ENCODE measurements at regions not wholly inside any gene's neighbourhood (a gene's known extent, or its start where the extent isn't known, plus 50 kb on each side); places are given as distances from the start of the nearest gene placed in this dataset.
"Not testable (repeated sequence)": the region's sequence is repeated elsewhere in the genome, so short reads cannot be mapped to it uniquely, and the experiment has no call there.

DNA sequence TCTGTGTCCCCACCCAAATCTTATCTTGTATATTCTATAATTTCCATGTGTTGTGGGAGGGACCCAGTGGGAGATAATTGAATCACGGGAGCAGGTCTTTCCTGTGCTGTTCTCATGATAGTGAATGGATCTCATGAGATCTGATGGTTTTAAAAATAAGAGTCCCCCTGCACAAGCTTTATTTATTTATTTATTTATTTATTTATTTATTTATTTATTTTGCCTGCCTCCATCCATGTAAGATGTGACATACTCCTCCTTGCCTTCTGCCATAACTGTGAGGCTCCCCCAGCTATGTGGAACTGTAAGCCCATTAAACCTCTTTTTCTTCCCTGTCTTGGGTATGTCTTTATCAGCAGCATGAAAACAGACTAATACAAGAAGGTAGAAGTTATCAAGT, 579.1 kb upstream of the GRM3 start:
- H3K4me3 Mint-ChIP-seq; DNase-seq; H3K27me3 Mint-ChIP-seq (ENCODE audit: low read depth); POLR2A ChIA-PET; CTCF ChIA-PET; ATAC-seq; H3K4me1 Mint-ChIP-seq (ENCODE audit: low read depth); H3K27ac Mint-ChIP-seq; H3K36me3 Mint-ChIP-seq (ENCODE audit: low read depth): not testable (repeated sequence)
- peaks cover 17% of the 10 kb centered on the region for H3K9me3 Mint-ChIP-seq (ENCODE audit: insufficient read depth)

GRCh38 chr7:86058649-86059048, 585.1 kb upstream of the GRM3 start:
- ATAC-seq (no peak), DNase-seq (no peak)
- Mint-ChIP-seq H3K4me1 (ENCODE audit: low read depth) (no peaks in the 10 kb centered on the region), H3K9me3 (ENCODE audit: insufficient read depth) (peaks cover 30% of the 10 kb centered on the region), H3K4me3 (no peak overlapping the region), H3K27me3 (ENCODE audit: low read depth) (no peaks in the 10 kb centered on the region), H3K27ac (no peak overlapping the region), H3K36me3 (ENCODE audit: low read depth) (no peaks in the 10 kb centered on the region)
- POLR2A ChIA-PET, result no interaction called here
- CTCF ChIA-PET, result no interaction called here

DNA sequence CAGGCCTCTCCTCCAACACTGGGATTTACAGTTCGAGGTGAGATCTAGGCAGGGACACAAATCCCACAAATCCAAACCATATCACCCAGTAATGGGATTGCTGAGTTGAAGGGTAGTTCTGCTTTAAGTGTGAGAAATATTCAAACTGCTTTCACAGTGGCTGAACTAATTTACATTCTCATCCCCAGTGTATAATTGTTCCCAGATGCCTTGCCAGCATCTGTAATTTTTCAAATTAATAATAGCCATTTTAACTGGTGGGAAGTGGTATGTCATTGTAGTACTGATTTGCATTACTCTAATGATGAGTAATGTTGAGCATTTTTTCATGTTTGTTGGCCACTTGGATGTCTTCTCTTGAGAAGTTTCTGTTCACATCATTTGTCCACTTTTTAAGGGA, 592.8 kb upstream of the GRM3 start:
- DNase-seq (no peak), ATAC-seq (no peak)
- Mint-ChIP-seq H3K27ac (no peak overlapping the region), H3K27me3 (ENCODE audit: low read depth) (no peaks in the 10 kb centered on the region), H3K9me3 (ENCODE audit: insufficient read depth) (peaks cover 20% of the 10 kb centered on the region), H3K4me3 (no peak overlapping the region), H3K36me3 (ENCODE audit: low read depth) (no peaks in the 10 kb centered on the region), H3K4me1 (ENCODE audit: low read depth) (no peaks in the 10 kb centered on the region)
- CTCF ChIA-PET, result no interaction called here
- POLR2A ChIA-PET, result no interaction called here

- POLR2A ChIA-PET, result no interaction called here
- H3K9me3 Mint-ChIP-seq (ENCODE audit: insufficient read depth), result peaks cover 12% of the 10 kb centered on the region
- no peaks in the 10 kb centered on the region for H3K4me1 Mint-ChIP-seq (ENCODE audit: low read depth)
- no peak for DNase-seq
- H3K4me3 Mint-ChIP-seq, result no peak overlapping the region
- CTCF ChIA-PET, result no interaction called here
- no peak for ATAC-seq
- no peaks in the 10 kb centered on the region for H3K36me3 Mint-ChIP-seq (ENCODE audit: low read depth)
- no peak overlapping the region for H3K27ac Mint-ChIP-seq
- no peaks in the 10 kb centered on the region for H3K27me3 Mint-ChIP-seq (ENCODE audit: low read depth)
These were observed 593.8 kb upstream of the GRM3 start for GRCh38 chr7:86049910-86050309.

DNA sequence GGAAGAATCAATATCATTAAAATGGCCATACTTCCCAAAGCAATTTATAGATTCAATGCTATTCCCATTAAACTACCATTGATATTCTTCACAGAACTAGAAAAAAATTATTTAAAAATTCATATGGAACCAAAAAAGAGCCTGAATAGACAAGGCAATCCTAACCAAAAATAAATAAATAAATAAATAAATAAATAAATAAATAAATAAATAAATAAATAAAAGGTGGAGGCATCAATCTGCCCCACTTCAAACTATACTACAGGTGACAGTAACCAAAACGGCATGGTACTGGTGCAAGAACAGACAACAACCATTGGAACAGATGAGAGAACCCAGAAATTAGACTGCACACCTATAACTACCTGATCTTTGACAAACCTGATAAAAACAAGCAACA, 598.5 kb upstream of the GRM3 start:
- ATAC-seq; H3K36me3 Mint-ChIP-seq (ENCODE audit: low read depth); H3K4me1 Mint-ChIP-seq (ENCODE audit: low read depth); POLR2A ChIA-PET; CTCF ChIA-PET; H3K27ac Mint-ChIP-seq; H3K4me3 Mint-ChIP-seq; DNase-seq; H3K27me3 Mint-ChIP-seq (ENCODE audit: low read depth): not testable (repeated sequence)
- peaks cover 12% of the 10 kb centered on the region for H3K9me3 Mint-ChIP-seq (ENCODE audit: insufficient read depth)

- Mint-ChIP-seq H3K9me3 (ENCODE audit: insufficient read depth) (peaks cover 20% of the 10 kb centered on the region), H3K4me3 (no peak overlapping the region), H3K36me3 (ENCODE audit: low read depth) (no peaks in the 10 kb centered on the region), H3K27me3 (ENCODE audit: low read depth) (no peaks in the 10 kb centered on the region), H3K4me1 (ENCODE audit: low read depth) (no peaks in the 10 kb centered on the region), H3K27ac (no peak overlapping the region)
- CTCF ChIA-PET, result no interaction called here
- ATAC-seq, result no peak
- POLR2A ChIA-PET, result no interaction called here
- no peak for DNase-seq
These were observed 617.9 kb upstream of the GRM3 start for GRCh38 chr7:86025807-86026206.

GRCh38 chr7:86013662-86014061, 630.0 kb upstream of the GRM3 start:
- H3K9me3 Mint-ChIP-seq (ENCODE audit: insufficient read depth), result peaks cover 11% of the 10 kb centered on the region

DNA sequence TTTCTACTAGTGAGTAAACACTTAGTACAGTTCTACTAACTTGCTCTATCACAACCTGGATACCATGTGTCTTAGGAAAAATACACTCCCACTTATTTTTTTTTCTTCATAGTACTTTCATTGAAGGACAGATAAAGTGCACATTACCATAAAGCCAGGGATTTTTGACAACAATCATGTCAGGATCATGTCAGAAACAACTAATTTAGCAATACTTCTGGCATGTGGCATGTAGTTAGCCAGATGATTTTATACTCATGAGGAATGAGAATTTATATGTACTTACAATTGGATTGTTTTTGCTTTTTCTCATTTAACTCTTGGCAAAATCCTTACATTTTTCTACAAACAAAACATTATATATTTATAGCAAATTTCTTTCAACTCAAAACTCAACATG, 630.7 kb upstream of the GRM3 start:
- Mint-ChIP-seq H3K36me3 (ENCODE audit: low read depth) (no peaks in the 10 kb centered on the region), H3K4me1 (ENCODE audit: low read depth) (no peaks in the 10 kb centered on the region), H3K27me3 (ENCODE audit: low read depth) (no peaks in the 10 kb centered on the region), H3K27ac (no peak overlapping the region), H3K9me3 (ENCODE audit: insufficient read depth) (peaks cover 11% of the 10 kb centered on the region), H3K4me3 (no peak overlapping the region)
- ATAC-seq (no peak), DNase-seq (no peak)
- CTCF ChIA-PET, result no interaction called here
- POLR2A ChIA-PET, result no interaction called here

More at GRCh38 chr7:86013662-86014061, 630.0 kb upstream of the GRM3 start:
- no peak for ATAC-seq
- H3K36me3 Mint-ChIP-seq (ENCODE audit: low read depth), result no peaks in the 10 kb centered on the region
- no peaks in the 10 kb centered on the region for H3K27me3 Mint-ChIP-seq (ENCODE audit: low read depth)
- no peak for DNase-seq
- no peak overlapping the region for H3K4me3 Mint-ChIP-seq
- H3K27ac Mint-ChIP-seq, result no peak overlapping the region
- CTCF ChIA-PET, result no interaction called here
- POLR2A ChIA-PET, result no interaction called here
- H3K4me1 Mint-ChIP-seq (ENCODE audit: low read depth), result no peaks in the 10 kb centered on the region

DNA sequence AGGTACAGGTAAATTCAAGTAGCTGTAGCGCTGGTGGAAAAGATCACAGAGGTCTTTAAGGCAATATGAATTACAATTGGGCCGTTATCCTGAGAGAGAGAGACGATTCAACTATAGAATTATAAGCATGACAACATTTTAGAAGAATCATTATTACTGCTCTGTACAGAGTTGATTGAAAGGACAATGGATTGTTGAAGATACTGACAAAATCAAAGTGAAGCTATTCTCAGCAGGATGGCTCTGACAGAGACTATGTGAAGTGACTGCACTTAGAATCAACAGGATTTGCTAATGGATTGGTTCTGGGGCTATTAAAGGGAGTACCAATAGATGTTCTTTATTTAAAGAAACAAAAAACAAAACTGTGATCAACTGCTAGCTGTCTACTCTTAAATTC, 634.8 kb upstream of the GRM3 start:
- no peaks in the 10 kb centered on the region for H3K9me3 Mint-ChIP-seq (ENCODE audit: insufficient read depth)
- DNase-seq (no peak), ATAC-seq (no peak)
- H3K27me3 Mint-ChIP-seq (ENCODE audit: low read depth), result no peaks in the 10 kb centered on the region
- H3K27ac Mint-ChIP-seq, result no peak overlapping the region
- no peaks in the 10 kb centered on the region for H3K36me3 Mint-ChIP-seq (ENCODE audit: low read depth)
- no peaks in the 10 kb centered on the region for H3K4me1 Mint-ChIP-seq (ENCODE audit: low read depth)
- ChIA-PET POLR2A (no interaction called here), CTCF (no interaction called here)
- H3K4me3 Mint-ChIP-seq, result no peak overlapping the region

DNA sequence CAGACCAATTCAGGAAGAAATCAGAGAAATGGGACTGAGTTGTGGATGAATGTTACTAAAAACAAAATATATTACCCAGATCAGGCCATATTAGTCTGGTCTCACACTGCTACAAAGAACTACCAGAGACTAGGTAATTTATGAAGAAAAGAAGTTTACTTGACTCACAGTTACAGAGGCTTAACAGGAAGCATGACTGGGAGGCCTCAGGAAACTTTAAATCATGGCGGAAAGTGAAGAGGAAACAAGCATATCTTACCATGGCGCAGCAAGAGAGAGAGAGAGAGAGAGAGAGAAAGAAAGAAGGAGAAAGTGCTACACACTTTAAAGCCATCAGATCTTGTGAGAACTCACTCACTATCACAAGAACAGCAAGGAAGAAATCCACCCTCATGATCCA, 636.8 kb upstream of the GRM3 start:
- peaks cover 8% of the 10 kb centered on the region for H3K9me3 Mint-ChIP-seq (ENCODE audit: insufficient read depth)
- no peak overlapping the region for H3K4me3 Mint-ChIP-seq
- DNase-seq (no peak), ATAC-seq (no peak)
- no peaks in the 10 kb centered on the region for H3K27me3 Mint-ChIP-seq (ENCODE audit: low read depth)
- H3K36me3 Mint-ChIP-seq (ENCODE audit: low read depth), result no peaks in the 10 kb centered on the region
- ChIA-PET POLR2A (no interaction called here), CTCF (no interaction called here)
- no peak overlapping the region for H3K27ac Mint-ChIP-seq
- no peaks in the 10 kb centered on the region for H3K4me1 Mint-ChIP-seq (ENCODE audit: low read depth)

GRCh38 chr7:86002858-86003257, 640.9 kb upstream of the GRM3 start:
- H3K4me3 Mint-ChIP-seq, result no peak overlapping the region
- H3K4me1 Mint-ChIP-seq (ENCODE audit: low read depth), result no peaks in the 10 kb centered on the region
- H3K36me3 Mint-ChIP-seq (ENCODE audit: low read depth), result no peaks in the 10 kb centered on the region
- ATAC-seq (no peak), DNase-seq (no peak)
- POLR2A ChIA-PET, result no interaction called here
- peaks cover 18% of the 10 kb centered on the region for H3K9me3 Mint-ChIP-seq (ENCODE audit: insufficient read depth)
- no peaks in the 10 kb centered on the region for H3K27me3 Mint-ChIP-seq (ENCODE audit: low read depth)
- CTCF ChIA-PET, result no interaction called here
- no peak overlapping the region for H3K27ac Mint-ChIP-seq

GRCh38 chr7:85997515-85997914, 646.2 kb upstream of the GRM3 start:
- ChIA-PET POLR2A (no interaction called here), CTCF (no interaction called here)
- H3K4me1 Mint-ChIP-seq (ENCODE audit: low read depth), result no peaks in the 10 kb centered on the region
- no peaks in the 10 kb centered on the region for H3K36me3 Mint-ChIP-seq (ENCODE audit: low read depth)
- no peak overlapping the region for H3K27ac Mint-ChIP-seq
- ATAC-seq (no peak), DNase-seq (no peak)
- H3K4me3 Mint-ChIP-seq, result no peak overlapping the region
- H3K27me3 Mint-ChIP-seq (ENCODE audit: low read depth), result no peaks in the 10 kb centered on the region
- H3K9me3 Mint-ChIP-seq (ENCODE audit: insufficient read depth), result peaks cover 18% of the 10 kb centered on the region

DNA sequence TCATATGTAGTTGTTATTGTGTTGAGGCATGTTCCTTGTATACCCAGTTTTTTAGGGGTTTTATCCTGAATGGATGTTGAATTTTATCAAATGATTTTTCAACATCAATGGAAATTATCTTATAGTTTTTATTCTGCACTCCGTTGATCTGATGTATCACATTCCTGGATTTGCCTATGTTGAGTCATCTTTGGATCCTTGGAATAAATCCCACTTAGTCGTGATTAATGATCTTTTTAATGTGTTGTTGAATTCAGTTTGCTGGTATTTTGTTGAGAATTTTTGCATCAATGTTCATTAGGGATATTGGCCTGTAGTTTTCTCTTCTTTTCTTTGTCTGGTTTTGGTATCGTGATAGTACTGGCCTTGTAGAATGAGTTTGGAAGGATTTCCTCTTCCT, 648.6 kb upstream of the GRM3 start:
- DNase-seq (no peak), ATAC-seq (no peak)
- no peak overlapping the region for H3K27ac Mint-ChIP-seq
- ChIA-PET POLR2A (no interaction called here), CTCF (interaction anchor here (0.5 kb wide), 1 partner anchor 9 kb away, joined by 4 read pairs; no protein-coding TSS in a partner anchor)
- H3K27me3 Mint-ChIP-seq (ENCODE audit: low read depth), result no peaks in the 10 kb centered on the region
- H3K4me3 Mint-ChIP-seq, result no peak overlapping the region
- peaks cover 8% of the 10 kb centered on the region for H3K9me3 Mint-ChIP-seq (ENCODE audit: insufficient read depth)
- H3K4me1 Mint-ChIP-seq (ENCODE audit: low read depth), result no peaks in the 10 kb centered on the region
- H3K36me3 Mint-ChIP-seq (ENCODE audit: low read depth), result no peaks in the 10 kb centered on the region

Data from activated CD8-positive, alpha-beta T cell treated with anti-CD3 and anti-CD28 coated beads, Interleukin-2, amount 10 ng/mL, durations not matched to agents 7 days and 5 days (primary cell).